NT2/D1 (cell line): ENCODE measurements at regions not wholly inside any gene's neighbourhood (a gene's known extent, or its start where the extent isn't known, plus 50 kb on each side); places are given as distances from the start of the nearest gene placed in this dataset.

Experiments used
- DNase-seq: peaks from one replicate; pipeline ENCODE4 v3.0.0-alpha.2; 2011; ENCODE audit warnings: low read depth, low spot score
- H3K27me3 ChIP-seq: 2 replicates; pipeline ENCODE4 v1.6.0; 2011; ENCODE audit warnings: mild to moderate bottlenecking; ENCODE audit not compliant: insufficient read length, insufficient read depth
- H3K36me3 ChIP-seq: 2 replicates; pipeline ENCODE4 v1.6.1; 2011; ENCODE audit warnings: mild to moderate bottlenecking, low read length, mixed read lengths; ENCODE audit not compliant: insufficient read depth, insufficient read length
- H3K4me1 ChIP-seq: 2 replicates; pipeline ENCODE4 v1.5.1; 2011; ENCODE audit not compliant: insufficient read depth, insufficient read length
- H3K4me3 ChIP-seq: 2 replicates; pipeline ENCODE4 v1.5.1; 2011; ENCODE audit warnings: low read depth; ENCODE audit not compliant: insufficient read length
- H3K9ac ChIP-seq: 2 replicates; pipeline ENCODE4 v1.6.0; 2011; ENCODE audit warnings: low read depth; ENCODE audit not compliant: insufficient read length
- H3K9me3 ChIP-seq: 2 replicates; pipeline ENCODE4 v1.5.1; 2011; ENCODE audit warnings: mild to moderate bottlenecking, low read length; ENCODE audit not compliant: insufficient read depth
- SUZ12 ChIP-seq: IDR thresholded peaks from 2 replicates; pipeline ENCODE4 v1.6.1; 2011; ENCODE audit not compliant: insufficient read length, insufficient read depth; ENCODE audit errors: extremely low read depth
- YY1 ChIP-seq: IDR thresholded peaks from 2 replicates; pipeline ENCODE4 v1.6.1; 2011; ENCODE audit not compliant: insufficient read length, insufficient read depth
- ZNF274 ChIP-seq: IDR thresholded peaks from 2 replicates; pipeline ENCODE4 v1.6.1; 2011; ENCODE audit warnings: mild to moderate bottlenecking, low read depth, low read length

GRCh38 chr12:33575346-33575745 lies 135.7 kb upstream of the SYT10 start:
- H3K27me3 ChIP-seq: no peaks in the 10 kb centered on the region
- no peak overlapping the region for H3K4me3 ChIP-seq
- TF ChIP-seq SUZ12 (no peak), ZNF274 (no peak), YY1 (no peak)
- H3K9ac ChIP-seq: no peak overlapping the region
- H3K9me3 ChIP-seq: 0 out of 2 replicates have a peak, but pooled peaks cover 9% of the 10 kb centered on the region
- no peak for DNase-seq
- H3K36me3 ChIP-seq: no peaks in the 10 kb centered on the region
- no peaks in the 10 kb centered on the region for H3K4me1 ChIP-seq

- Histone ChIP-seq H3K36me3 (no peaks in the 10 kb centered on the region), H3K9me3 (0 out of 2 replicates have a peak, but pooled peaks cover 2% of the 10 kb centered on the region), H3K4me1 (no peaks in the 10 kb centered on the region), H3K4me3 (no peak overlapping the region), H3K27me3 (no peaks in the 10 kb centered on the region), H3K9ac (no peak overlapping the region)
- TF ChIP-seq SUZ12 (no peak), ZNF274 (no peak), YY1 (no peak)
- no peak for DNase-seq
Measured at GRCh38 chr12:33581613-33582122, 142.0 kb upstream of the SYT10 start.

GRCh38 chr12:33586576-33586975 lies 147.0 kb upstream of the SYT10 start:
- TF ChIP-seq SUZ12 (no peak), YY1 (no peak), ZNF274 (no peak)
- DNase-seq: no peak
- Histone ChIP-seq H3K36me3 (no peaks in the 10 kb centered on the region), H3K4me3 (no peak overlapping the region), H3K27me3 (no peaks in the 10 kb centered on the region), H3K4me1 (no peaks in the 10 kb centered on the region), H3K9me3 (peaks cover 26% of the 10 kb centered on the region), H3K9ac (no peak overlapping the region)

DNA sequence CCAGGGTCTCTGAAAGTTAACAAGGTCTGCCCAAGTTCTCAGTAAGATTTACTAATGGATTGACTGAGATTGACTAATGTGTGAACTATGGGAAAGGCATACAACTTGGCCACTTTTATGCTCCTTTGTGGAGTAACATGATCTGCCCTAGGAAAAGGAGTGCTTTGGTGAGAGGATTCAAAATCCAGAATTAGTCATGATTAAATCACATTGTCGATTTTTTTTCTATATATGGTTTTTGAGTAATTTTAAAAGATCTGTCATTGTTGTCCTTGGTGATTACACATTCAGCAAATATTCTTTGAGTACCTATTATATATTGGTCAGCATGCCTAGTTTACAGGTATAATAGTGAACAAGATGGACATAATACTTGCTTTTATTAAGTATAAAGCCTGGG lies 147.7 kb upstream of the SYT10 start:
- no peak overlapping the region for H3K9ac ChIP-seq
- H3K4me3 ChIP-seq: no peak overlapping the region
- H3K36me3 ChIP-seq: no peaks in the 10 kb centered on the region
- H3K27me3 ChIP-seq: no peaks in the 10 kb centered on the region
- peaks cover 26% of the 10 kb centered on the region for H3K9me3 ChIP-seq
- H3K4me1 ChIP-seq: no peaks in the 10 kb centered on the region
- TF ChIP-seq SUZ12: no peak
- no peak for TF ChIP-seq ZNF274
- TF ChIP-seq YY1: no peak
- DNase-seq: no peak

DNA sequence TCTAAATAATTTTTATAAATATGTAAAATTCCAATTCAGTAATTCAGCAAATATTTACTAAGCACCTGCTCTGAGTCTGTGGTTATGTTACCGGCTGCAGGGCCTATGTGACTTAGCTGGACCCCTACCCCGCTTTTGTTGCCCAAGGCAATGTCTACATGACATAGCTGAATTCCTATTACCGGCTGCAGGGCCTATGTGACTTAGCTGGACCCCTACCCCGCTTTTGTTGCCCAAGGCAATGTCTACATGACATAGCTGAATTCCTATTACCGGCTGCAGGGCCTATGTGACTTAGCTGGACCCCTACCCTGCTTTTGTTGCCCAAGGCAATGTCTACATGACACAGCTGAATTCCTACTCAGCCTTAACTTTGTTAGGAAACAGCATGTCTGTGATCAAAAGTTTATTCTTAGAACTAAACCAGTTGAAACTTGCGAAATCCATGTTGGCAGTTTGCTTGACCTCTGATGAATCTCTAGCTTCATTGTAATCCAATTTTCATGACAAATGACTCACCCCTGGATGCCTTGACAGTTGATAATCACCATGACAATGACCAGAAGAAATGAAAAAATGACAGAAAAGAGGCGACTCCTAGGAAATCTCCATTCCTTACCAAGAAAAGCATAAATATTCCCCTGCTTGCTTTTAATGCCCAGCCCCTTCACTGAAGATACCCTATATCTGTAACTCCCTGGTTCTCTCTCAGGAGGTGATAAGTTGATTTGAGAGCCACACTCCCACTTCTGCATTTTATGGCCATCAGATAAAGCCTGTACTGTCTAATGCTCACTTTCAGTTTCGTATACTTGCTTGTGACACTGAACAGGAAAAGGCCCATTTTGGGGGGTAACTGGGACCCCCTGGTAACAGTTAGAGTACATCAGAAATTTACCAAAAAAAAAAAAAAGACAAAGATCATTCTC lies 148.4 kb upstream of the SYT10 start:
- TF ChIP-seq YY1 (no peak), ZNF274 (no peak), SUZ12 (no peak)
- H3K27me3 ChIP-seq: no peaks in the 10 kb centered on the region
- H3K36me3 ChIP-seq: no peaks in the 10 kb centered on the region
- no peak overlapping the region for H3K9ac ChIP-seq
- peaks cover 26% of the 10 kb centered on the region for H3K9me3 ChIP-seq
- no peaks in the 10 kb centered on the region for H3K4me1 ChIP-seq
- no peak overlapping the region for H3K4me3 ChIP-seq
- peak; percentile 77 for DNase-seq

- no peaks in the 10 kb centered on the region for H3K4me1 ChIP-seq
- no peak overlapping the region for H3K4me3 ChIP-seq
- no peak for DNase-seq
- no peaks in the 10 kb centered on the region for H3K36me3 ChIP-seq
- H3K27me3 ChIP-seq: no peaks in the 10 kb centered on the region
- H3K9me3 ChIP-seq: peaks cover 26% of the 10 kb centered on the region
- TF ChIP-seq YY1: no peak
- no peak for TF ChIP-seq SUZ12
- no peak for TF ChIP-seq ZNF274
- H3K9ac ChIP-seq: no peak overlapping the region
Measured at GRCh38 chr12:33588725-33589405, 149.2 kb upstream of the SYT10 start.

DNA sequence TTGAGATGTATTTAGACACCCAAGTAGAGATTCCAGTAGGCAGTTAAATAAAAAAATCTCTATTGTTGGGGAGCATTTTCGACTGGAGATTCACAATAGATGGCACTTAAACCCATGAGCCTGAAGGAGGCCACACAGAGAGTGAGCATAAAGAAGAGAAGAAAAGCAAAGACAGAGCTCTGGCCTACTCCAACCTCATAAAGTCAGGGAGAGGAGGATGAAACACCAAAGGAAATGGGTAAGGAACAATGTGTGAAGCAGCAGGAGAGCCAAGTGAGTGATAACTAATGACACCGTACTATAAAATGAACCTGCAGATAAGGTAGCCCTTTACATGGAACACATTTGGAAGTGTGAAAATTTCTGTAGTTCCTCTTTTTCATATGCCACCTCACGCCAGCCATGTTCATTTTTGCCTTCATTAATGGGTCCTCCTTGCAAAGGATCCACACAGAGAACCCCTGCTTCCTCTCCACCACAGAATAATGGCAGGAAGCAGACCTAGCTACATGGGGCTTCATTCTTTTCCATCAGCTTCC lies 150.0 kb upstream of the SYT10 start:
- no peaks in the 10 kb centered on the region for H3K36me3 ChIP-seq
- TF ChIP-seq ZNF274 (no peak), YY1 (no peak), SUZ12 (no peak)
- H3K27me3 ChIP-seq: no peaks in the 10 kb centered on the region
- H3K9ac ChIP-seq: no peak overlapping the region
- H3K4me1 ChIP-seq: no peaks in the 10 kb centered on the region
- peaks cover 26% of the 10 kb centered on the region for H3K9me3 ChIP-seq
- H3K4me3 ChIP-seq: no peak overlapping the region
- DNase-seq: peak; percentile 22
